ENCODE measurements at regions not wholly inside any gene's neighbourhood (a gene's known extent, or its start where the extent isn't known, plus 50 kb on each side); places are given as distances from the start of the nearest gene placed in this dataset.

- no peak for DNase-seq (ENCODE audit: low read depth)
Observed at GRCh38 chr5:2143088-2143487, 260.4 kb upstream of the IRX4 start.

- DNase-seq (ENCODE audit: low read depth) = no peak
Observed at GRCh38 chr5:2142456-2142954, 259.8 kb upstream of the IRX4 start.

- no peak for DNase-seq (ENCODE audit: low read depth)
Observed at GRCh38 chr5:2141254-2142000, 258.7 kb upstream of the IRX4 start.

- DNase-seq (ENCODE audit: low read depth) = no peak
Observed at GRCh38 chr5:2140501-2141175, 257.9 kb upstream of the IRX4 start.

GRCh38 chr5:2139478-2139877 is 256.8 kb upstream of the IRX4 start:
- DNase-seq (ENCODE audit: low read depth) = no peak

- DNase-seq (ENCODE audit: low read depth) = no peak
Observed at GRCh38 chr5:2138896-2139295, 256.2 kb upstream of the IRX4 start.

- DNase-seq (ENCODE audit: low read depth) = no peak
Observed at GRCh38 chr5:2137444-2138050, 254.8 kb upstream of the IRX4 start.

- no peak for DNase-seq (ENCODE audit: low read depth)
Observed at GRCh38 chr5:2136728-2137333, 254.1 kb upstream of the IRX4 start.

- DNase-seq (ENCODE audit: low read depth) = no peak
Observed at GRCh38 chr5:2135833-2136232, 253.1 kb upstream of the IRX4 start.

GRCh38 chr5:2135354-2135753 is 252.6 kb upstream of the IRX4 start:
- DNase-seq (ENCODE audit: low read depth) = no peak

- no peak for DNase-seq (ENCODE audit: low read depth)
Observed at GRCh38 chr5:2134543-2135292, 252.0 kb upstream of the IRX4 start.

- no peak for DNase-seq (ENCODE audit: low read depth)
Observed at GRCh38 chr5:2133936-2134335, 251.2 kb upstream of the IRX4 start.

GRCh38 chr5:2133080-2133479 is 250.4 kb upstream of the IRX4 start:
- DNase-seq (ENCODE audit: low read depth) = no peak

- no peak for DNase-seq (ENCODE audit: low read depth)
Observed at GRCh38 chr5:2132497-2132847, 249.7 kb upstream of the IRX4 start.

- no peak for DNase-seq (ENCODE audit: low read depth)
Observed at GRCh38 chr5:2131826-2132496, 249.2 kb upstream of the IRX4 start.

GRCh38 chr5:2131196-2131595 is 248.5 kb upstream of the IRX4 start:
- DNase-seq (ENCODE audit: low read depth) = no peak

- DNase-seq (ENCODE audit: low read depth) = no peak
Observed at GRCh38 chr5:2130361-2130760, 247.6 kb upstream of the IRX4 start.

GRCh38 chr5:2129568-2130272 is 247.0 kb upstream of the IRX4 start:
- DNase-seq (ENCODE audit: low read depth) = no peak

- DNase-seq (ENCODE audit: low read depth) = no peak
Observed at GRCh38 chr5:2128686-2129355, 246.1 kb upstream of the IRX4 start.

- no peak for DNase-seq (ENCODE audit: low read depth)
Observed at GRCh38 chr5:2126512-2126911, 243.8 kb upstream of the IRX4 start.

Data from stimulated activated CD8-positive, alpha-beta memory T cell treated with anti-CD3 and anti-CD28 coated beads, Interleukin-15, amount 100 ng/mL, for 24 hours (primary cell).